ENCODE measurements at regions not wholly inside any gene's neighbourhood (a gene's known extent, or its start where the extent isn't known, plus 50 kb on each side); places are given as distances from the start of the nearest gene placed in this dataset.

DNA sequence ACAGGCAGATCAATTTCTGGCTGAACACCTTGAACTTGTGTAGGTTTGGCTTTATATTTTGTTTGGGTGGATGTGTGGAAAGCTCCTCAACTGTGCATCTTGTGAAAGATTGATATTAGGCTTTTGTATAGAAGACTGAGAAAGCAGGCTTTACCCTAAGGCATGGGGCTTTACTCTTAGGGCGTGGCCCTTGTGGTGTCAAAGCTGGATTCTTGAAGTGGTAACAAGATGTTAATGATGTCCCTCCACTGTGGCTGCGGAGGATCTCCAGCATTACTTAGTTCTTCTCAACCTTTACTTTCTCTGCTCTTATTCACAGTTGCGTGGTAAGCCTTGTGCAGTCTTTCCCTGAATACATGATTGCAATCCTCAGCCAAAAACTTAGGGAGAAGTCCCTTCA, 54.1 kb upstream of the HECTD2 start:
- Histone ChIP-seq H3F3A (ENCODE audit: insufficient read depth, low read depth) (no peaks in the 10 kb centered on the region), H4K20me1 (ENCODE audit: insufficient read depth) (no peaks in the 10 kb centered on the region), H3K4me3 (no peak overlapping the region), H2AFZ (no peak overlapping the region), H3K9me3 (ENCODE audit: insufficient read depth, low read depth) (no peaks in the 10 kb centered on the region), H3K4me1 (replicated peaks; ENCODE audit: insufficient read depth) (no peaks in the 10 kb centered on the region), H3K36me3 (ENCODE audit: low read depth) (no peaks in the 10 kb centered on the region), H3K27me3 (ENCODE audit: insufficient read depth, low read depth) (no peaks in the 10 kb centered on the region), H3K79me2 (ENCODE audit: low read depth) (no peaks in the 10 kb centered on the region), H3K4me2 (no peak overlapping the region), H3K27ac (no peak overlapping the region), H3K9me2 (ENCODE audit: insufficient read depth) (no peaks in the 10 kb centered on the region)
- BruUV-seq (replicated peaks), result no TSS peak
- intact Hi-C loops (cut with micrococcal nuclease; ENCODE audit: unreplicated experiment), result no loop called here
- POLR2A ChIA-PET (ENCODE audit: unreplicated experiment), result no interaction called here
- DNase-seq, result no peak
- CTCF ChIA-PET, result no interaction called here
- TF ChIP-seq, protein P1, sequence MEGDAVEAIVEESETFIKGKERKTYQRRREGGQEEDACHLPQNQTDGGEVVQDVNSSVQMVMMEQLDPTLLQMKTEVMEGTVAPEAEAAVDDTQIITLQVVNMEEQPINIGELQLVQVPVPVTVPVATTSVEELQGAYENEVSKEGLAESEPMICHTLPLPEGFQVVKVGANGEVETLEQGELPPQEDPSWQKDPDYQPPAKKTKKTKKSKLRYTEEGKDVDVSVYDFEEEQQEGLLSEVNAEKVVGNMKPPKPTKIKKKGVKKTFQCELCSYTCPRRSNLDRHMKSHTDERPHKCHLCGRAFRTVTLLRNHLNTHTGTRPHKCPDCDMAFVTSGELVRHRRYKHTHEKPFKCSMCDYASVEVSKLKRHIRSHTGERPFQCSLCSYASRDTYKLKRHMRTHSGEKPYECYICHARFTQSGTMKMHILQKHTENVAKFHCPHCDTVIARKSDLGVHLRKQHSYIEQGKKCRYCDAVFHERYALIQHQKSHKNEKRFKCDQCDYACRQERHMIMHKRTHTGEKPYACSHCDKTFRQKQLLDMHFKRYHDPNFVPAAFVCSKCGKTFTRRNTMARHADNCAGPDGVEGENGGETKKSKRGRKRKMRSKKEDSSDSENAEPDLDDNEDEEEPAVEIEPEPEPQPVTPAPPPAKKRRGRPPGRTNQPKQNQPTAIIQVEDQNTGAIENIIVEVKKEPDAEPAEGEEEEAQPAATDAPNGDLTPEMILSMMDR (conservative IDR thresholded peaks at IDR 0.05), result no peak
- TF ChIP-seq EZH2 (IDR thresholded peaks at IDR 0.05; ENCODE audit: low read depth), result no peak

DNA sequence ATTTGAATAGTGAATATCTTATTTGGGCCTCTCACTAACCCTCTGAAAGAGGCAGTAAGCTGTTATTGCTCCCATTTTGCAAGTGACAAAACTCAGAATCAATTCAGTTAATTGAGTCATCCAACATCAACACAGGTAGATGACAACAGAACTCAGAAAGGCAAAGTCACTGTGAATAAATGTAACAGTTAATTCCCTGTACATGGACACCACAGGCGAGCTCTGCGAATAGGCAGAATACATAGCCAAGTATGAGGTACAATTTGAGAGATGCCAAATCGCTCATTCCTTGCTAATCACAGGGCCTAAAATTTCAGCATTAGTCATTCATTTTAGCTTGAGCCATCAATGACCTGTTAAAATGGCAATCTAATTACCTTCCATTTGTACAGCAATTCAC, 52.6 kb upstream of the HECTD2 start:
- Histone ChIP-seq H3K27ac (no peak overlapping the region), H3K9me3 (ENCODE audit: insufficient read depth, low read depth) (no peaks in the 10 kb centered on the region), H4K20me1 (ENCODE audit: insufficient read depth) (no peaks in the 10 kb centered on the region), H3K27me3 (ENCODE audit: insufficient read depth, low read depth) (no peaks in the 10 kb centered on the region), H3K4me1 (replicated peaks; ENCODE audit: insufficient read depth) (no peaks in the 10 kb centered on the region), H3K4me3 (no peak overlapping the region), H3F3A (ENCODE audit: insufficient read depth, low read depth) (no peaks in the 10 kb centered on the region), H3K36me3 (ENCODE audit: low read depth) (no peaks in the 10 kb centered on the region), H3K4me2 (no peak overlapping the region), H3K9me2 (ENCODE audit: insufficient read depth) (no peaks in the 10 kb centered on the region), H3K79me2 (ENCODE audit: low read depth) (no peaks in the 10 kb centered on the region), H2AFZ (no peak overlapping the region)
- DNase-seq, result no peak
- CTCF ChIA-PET, result interaction anchor here (1.0 kb wide), 1 partner anchor 59 kb away, joined by 3 read pairs; no protein-coding TSS in a partner anchor
- intact Hi-C loops (cut with micrococcal nuclease; ENCODE audit: unreplicated experiment), result no loop called here
- no peak for TF ChIP-seq EZH2 (IDR thresholded peaks at IDR 0.05; ENCODE audit: low read depth)
- TF ChIP-seq, protein P1 (conservative IDR thresholded peaks at IDR 0.05), result no peak
- BruUV-seq (replicated peaks), result no TSS peak
- POLR2A ChIA-PET (ENCODE audit: unreplicated experiment), result no interaction called here
